ENCODE measurements at regions not wholly inside any gene's neighbourhood (a gene's known extent, or its start where the extent isn't known, plus 50 kb on each side); places are given as distances from the start of the nearest gene placed in this dataset.
"Not testable (repeated sequence)": the region's sequence is repeated elsewhere in the genome, so short reads cannot be mapped to it uniquely, and the experiment has no call there.

DNA sequence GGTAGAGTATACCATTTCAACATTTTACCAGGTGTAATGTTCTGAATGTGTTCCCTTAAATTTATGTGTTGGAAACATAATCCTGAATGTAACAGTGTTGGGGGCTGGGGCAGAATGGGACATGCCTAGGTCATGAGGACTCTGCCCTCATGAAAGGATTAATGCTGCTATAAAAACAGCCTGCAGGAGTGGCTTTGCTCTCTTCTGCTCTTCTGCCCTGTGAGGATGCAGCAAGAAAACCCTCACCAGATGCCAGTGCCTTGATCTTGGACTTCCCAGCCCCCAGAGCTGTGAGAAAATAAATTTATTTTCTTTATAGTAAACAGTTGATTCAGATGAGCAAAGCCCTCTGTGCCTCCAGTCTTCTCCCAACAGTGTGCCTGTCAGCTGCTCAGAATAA lies 326.0 kb upstream of the ONECUT1 start:
- no peak for DNase-seq

GRCh38 chr15:53115563-53115962 lies 325.4 kb upstream of the ONECUT1 start:
- no peak for DNase-seq

DNA sequence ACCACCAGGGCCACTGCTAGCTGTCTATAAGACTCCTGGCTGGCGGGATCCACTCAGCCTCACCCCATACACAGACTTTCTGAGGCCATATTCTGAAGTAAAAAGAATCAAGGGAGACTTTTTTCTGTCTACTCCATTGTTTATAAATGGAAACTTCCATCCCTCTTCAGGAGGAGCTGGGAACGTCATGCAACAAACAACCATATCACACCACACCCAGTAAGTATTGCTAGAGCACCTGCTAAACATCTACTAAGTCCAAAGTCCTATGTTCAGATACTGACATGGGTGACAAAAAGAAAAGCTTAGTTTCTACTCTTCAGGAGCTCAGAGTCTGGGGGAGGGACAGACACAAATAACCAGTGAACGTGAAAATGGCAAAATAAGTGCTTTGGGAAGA lies 324.8 kb upstream of the ONECUT1 start:
- DNase-seq: no peak

DNA sequence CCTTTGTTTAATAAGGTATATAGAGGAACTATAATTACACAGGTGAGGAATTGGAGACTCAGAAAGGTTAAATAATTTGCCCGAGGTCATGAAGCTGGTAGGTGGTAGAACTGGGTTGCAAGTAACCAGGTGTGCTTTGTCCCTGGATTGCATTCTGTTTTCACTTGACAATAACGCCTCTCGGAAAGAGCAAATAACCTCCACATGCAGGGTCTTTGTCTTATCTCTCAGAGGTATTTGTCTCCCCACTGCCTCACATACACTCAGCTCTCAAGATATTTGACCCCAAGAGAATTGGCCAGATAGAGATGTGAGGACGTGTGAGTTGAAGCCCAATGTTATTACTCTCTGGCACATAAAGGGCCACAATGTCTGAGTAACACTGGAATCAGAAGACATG lies 320.9 kb upstream of the ONECUT1 start:
- DNase-seq: no peak

GRCh38 chr15:53108319-53108718 lies 318.2 kb upstream of the ONECUT1 start:
- DNase-seq: no peak

DNA sequence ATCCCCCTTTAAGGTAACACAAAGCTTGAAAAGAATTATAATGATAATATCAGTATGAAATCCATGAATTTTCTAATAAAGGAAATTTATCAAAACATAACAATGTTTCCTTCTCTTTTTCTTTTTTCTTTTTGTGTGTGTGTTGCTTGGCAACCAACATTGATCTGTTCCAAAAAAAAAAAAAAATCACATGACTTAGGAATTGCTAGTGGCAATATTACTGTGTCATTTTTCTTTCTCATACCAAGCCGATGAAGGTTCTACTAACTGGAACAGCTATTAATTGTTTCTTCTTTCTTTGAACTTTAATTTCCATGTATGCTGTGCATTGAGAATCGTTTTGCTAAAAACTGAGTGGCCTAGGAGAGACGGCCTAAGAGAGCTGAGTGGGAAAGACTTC lies 317.7 kb upstream of the ONECUT1 start:
- no peak for DNase-seq

DNA sequence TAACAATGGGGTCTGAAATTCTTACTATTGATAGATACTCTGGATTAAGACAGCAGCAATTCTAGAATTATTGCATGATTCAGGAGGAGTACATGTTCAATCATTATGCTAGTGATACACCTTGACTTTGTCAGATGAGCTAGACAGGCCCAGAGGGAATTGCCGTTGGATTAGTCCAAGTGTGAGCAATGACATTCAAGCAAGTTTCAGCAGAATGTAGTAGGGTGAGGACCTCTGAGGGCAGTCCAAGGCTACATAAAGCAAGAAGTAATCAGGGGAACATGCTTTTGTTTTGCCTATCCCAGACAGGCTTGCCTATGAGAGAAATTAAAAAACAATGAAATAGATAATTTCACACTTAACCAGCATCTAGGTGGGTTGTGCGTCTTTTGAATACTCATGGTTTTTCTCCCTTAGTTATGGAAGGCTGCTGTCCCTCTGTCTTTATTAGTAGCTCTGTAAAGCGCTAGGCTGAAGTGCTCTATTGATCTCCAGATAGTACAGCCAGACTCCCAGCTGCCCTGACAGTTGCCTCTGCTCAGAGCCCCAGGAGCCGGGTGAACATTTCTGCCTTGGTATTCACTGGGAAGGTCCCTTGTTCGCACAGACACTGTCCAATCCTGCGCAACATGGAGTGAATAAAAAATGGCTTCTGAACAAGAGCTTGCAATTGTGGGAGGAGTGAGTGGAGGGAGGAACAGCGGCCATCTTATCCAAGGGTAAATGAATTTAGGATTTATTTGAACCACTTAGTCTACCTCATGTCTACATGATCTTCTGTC lies 316.6 kb upstream of the ONECUT1 start:
- DNase-seq: no peak

GRCh38 chr15:53102483-53102882 lies 312.3 kb upstream of the ONECUT1 start:
- no peak for DNase-seq

DNA sequence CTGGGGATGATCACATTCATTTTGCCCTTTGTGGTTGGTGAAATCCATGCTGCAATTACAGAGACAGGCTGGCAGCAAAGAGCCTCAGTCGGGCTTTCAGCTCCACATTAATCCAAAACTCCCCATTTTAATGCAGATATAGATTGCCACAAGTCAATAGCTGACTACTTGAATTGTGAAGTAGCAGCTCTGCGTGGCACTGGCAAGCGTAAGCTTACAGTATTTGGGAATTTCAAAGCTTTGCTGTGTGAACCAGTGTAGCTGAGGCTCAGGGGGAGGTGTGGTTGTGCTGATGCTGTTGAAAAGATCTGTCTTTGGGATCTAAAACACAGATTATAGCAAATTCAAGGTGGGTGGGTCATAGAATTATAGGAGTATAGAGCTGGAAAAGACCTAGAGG lies 290.3 kb upstream of the ONECUT1 start:
- no peak for DNase-seq

GRCh38 chr15:53074221-53074620 lies 284.1 kb upstream of the ONECUT1 start:
- no peak for DNase-seq

DNA sequence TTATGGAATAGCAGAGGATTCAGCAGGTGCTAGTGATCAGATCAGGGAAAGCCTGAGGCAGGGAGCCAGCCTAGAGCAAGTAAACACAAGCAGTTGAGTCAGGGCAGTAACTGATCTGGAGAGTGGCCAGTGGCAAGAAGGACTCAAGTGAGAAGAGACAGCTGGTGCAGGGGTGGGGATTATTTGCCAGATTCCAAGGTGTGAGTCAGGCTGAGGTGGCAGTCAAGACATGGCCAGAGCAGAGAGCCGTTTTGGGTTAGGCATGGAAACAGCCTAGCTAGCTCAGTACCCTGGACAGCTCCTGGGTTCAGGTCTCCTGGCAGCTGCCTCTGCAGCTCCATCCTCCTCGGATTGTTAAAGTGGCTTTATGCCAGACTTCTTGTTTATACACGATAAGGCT lies 281.9 kb upstream of the ONECUT1 start:
- no peak for DNase-seq

GRCh38 chr15:53068636-53069035 lies 278.5 kb upstream of the ONECUT1 start:
- no peak for DNase-seq

GRCh38 chr15:53059273-53060043 lies 269.3 kb upstream of the ONECUT1 start:
- DNase-seq: no peak

DNA sequence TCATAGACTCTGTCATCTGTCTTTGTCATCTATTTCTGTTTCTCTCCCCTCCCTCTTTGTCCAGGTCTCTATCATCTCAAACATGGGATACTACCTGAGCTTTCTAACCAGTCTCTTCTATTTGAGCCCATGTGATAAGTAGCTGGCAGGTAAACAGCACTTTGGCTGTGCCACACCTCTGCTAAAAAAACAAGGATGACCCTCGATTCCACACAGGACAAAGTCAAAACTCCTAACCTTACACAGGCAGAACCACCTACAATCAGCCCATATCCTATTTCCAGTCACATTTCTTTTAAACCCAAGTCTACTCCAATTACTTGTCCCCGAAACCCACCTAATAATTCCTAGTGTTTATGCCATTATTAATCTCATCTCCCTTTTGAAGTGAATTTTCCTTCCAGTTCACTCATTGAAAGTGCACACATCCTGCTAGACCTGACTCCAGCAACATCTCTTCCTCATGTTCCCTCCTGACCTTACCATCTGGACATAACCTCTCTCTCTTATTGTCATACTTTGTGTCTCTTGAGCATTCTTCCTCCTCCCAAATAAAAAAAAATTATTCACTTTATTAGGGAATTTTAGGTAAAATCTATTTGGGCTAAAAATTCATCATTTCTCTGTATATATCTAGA lies 256.1 kb upstream of the ONECUT1 start:
- no peak for DNase-seq

DNA sequence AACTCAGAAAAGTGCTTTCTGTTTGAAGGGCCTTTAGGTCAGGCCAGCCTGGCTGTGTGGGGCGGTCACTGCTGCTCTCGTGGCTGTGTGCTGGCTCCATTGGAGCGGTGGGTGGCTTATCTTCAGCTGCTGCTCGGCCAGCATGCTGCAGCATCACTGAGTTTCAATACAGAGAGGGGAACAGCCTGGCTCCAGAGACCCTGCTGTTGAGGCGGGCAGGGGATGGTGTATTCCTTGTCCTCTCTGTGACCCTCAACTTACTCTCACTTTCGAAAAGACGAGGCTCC lies 248.5 kb upstream of the ONECUT1 start:
- DNase-seq: no peak

- DNase-seq: no peak
These were observed 247.9 kb upstream of the ONECUT1 start for GRCh38 chr15:53037904-53038654.

DNA sequence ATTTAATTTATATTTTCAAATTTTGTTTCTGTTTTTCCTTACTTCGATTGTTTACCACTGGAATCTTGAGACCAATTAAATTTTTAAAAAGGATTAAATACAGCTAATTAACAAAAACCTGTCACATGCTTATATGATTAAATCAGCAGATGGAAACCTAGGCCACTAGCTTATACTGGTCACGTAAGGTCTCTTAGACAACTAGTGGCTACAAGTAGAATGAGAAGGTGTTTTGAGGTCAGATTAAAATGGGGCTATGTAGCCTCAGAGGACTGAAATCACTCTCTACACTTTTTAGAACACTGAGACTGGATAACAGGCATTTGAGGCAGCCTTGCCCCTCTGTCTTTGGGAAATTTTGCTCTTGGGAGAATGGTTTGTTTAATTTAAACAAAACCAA lies 246.5 kb upstream of the ONECUT1 start:
- DNase-seq: no peak

DNA sequence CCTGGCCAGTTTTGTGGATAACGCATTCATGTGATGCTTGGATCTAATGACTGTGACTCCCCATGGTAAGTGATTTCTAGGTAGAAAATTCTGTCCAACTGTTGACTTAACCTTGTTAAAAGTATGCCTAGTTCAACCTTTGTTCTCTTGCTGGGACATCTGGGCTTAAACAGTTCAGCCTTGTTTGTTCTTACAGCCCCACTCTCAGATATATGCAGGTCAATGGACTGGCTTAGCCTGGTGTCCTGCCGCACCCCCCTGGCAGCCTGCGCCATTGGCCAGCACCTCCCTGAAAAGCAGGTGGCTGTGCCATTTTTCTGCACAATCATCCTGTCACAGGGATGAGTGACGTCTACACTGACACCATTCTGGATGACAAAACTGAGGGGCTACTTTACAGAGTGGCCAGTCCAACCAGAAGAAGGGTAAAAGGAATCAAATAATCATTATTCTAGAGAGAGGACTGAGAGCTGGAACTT lies 244.7 kb upstream of the ONECUT1 start:
- no peak for DNase-seq

DNA sequence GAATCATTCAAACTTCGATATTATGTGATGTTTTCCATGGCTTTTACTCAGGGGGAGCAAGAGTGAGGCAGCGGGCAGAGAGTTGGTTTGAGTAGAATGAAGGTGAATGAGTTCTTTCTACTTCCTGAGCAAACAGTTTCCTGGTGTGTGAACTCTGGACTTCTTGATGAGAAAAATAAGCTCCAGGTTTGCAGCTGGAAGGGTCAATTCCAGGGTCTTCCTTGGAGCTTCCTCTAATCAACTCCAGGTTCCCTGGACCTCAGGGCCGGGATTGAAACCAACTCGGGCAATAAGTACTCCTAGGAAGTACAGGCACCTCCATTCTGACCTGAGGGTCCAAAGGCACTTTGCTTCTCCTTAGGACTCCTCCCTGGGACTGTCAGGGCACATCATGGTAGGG lies 243.6 kb upstream of the ONECUT1 start:
- no peak for DNase-seq

- no peak for DNase-seq
These were observed 241.3 kb upstream of the ONECUT1 start for GRCh38 chr15:53031469-53031868.

GRCh38 chr15:53022788-53023187 lies 232.7 kb upstream of the ONECUT1 start:
- DNase-seq: no peak

DNA sequence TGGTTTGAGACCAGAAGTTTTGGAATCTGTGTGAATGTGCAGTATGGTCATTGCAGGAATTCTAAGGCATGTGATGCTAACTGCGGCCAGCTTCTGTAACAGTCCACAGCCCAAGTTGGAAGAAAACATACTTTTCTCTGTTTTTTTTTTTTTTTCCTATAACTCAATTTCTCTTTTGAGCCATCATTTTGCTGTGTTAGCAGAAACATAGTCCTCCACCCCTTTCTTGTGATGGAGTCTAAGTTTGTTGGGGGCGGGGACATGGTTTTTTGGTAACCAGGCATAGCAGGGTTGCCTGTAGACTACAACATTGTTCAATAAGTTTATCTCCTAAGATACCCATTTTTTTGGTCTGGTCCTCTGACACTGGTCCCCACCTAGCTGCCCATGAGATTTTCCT lies 223.2 kb upstream of the ONECUT1 start:
- no peak for DNase-seq

GRCh38 chr15:53011779-53012178 lies 221.6 kb upstream of the ONECUT1 start:
- not testable (repeated sequence) for DNase-seq
